ENCODE measurements at regions not wholly inside any gene's neighbourhood (a gene's known extent, or its start where the extent isn't known, plus 50 kb on each side); places are given as distances from the start of the nearest gene placed in this dataset.

- no peak for TF ChIP-seq POLR2A (IDR thresholded peaks at IDR 0.05)
- TF ChIP-seq, protein P1, sequence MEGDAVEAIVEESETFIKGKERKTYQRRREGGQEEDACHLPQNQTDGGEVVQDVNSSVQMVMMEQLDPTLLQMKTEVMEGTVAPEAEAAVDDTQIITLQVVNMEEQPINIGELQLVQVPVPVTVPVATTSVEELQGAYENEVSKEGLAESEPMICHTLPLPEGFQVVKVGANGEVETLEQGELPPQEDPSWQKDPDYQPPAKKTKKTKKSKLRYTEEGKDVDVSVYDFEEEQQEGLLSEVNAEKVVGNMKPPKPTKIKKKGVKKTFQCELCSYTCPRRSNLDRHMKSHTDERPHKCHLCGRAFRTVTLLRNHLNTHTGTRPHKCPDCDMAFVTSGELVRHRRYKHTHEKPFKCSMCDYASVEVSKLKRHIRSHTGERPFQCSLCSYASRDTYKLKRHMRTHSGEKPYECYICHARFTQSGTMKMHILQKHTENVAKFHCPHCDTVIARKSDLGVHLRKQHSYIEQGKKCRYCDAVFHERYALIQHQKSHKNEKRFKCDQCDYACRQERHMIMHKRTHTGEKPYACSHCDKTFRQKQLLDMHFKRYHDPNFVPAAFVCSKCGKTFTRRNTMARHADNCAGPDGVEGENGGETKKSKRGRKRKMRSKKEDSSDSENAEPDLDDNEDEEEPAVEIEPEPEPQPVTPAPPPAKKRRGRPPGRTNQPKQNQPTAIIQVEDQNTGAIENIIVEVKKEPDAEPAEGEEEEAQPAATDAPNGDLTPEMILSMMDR (IDR thresholded peaks at IDR 0.05) = no peak
Measured at GRCh38 chr10:131035779-131036178, 275.7 kb downstream of the TCERG1L start.

Measured in Peyer's patch (tissue), 4 donors.